ENCODE measurements at regions not wholly inside any gene's neighbourhood (a gene's known extent, or its start where the extent isn't known, plus 50 kb on each side); places are given as distances from the start of the nearest gene placed in this dataset.

DNA sequence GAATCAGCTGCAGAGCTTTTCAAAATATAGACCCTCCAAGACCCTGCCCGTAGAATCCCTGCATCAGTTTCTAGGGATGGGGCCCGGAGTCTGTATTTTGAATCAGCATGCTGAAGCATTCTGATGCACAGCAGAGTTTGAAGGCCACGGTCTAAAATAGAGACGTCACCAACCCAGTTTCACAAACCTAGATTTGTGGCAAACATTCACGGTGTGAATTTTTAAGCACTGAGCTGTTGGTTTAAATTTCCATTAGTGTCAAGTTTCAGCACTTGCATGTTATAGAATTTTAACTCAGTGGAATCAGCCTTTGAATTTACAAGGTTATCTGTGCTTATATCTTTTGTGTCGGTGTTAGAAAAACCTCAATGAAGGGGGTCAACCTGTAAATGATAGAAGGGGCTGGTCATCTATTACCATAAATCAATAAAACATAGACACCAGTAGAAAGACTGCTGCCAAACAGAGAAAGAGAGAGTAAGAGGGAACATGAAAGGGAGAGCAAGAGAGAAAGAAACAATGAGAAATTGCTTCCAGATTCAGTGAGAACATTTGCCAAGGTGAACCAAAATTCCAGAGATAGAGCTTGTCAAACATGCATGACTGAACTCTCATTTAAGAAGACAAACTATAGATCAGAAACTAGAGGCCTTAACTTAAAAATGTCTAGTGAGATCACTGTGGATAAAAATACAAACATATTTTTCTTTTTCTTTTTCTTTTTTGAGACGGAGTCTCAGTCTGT is 414.9 kb downstream of the ZSWIM6 start:
- DNase-seq, result no peak

- DNase-seq, result no peak
These were observed 416.1 kb downstream of the ZSWIM6 start for GRCh38 chr5:61748121-61748520.

DNA sequence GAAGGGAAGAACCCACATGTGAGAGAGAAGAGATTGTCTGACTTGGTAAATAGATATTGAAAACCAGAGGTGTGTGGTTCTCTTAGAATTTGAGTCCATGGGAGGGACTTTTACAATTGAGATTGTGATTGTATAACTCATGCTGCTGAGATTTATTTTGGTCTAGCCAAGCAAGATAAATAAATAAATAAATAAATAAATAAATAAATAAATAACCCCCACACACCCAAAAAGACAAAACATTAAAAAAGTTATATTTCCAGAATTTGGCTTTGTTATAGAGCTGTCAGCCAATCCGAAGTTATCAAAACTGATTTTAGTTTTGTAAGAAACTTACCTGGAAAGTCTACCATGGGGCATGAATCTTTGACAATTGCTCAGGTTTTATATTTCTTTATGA is 416.6 kb downstream of the ZSWIM6 start:
- DNase-seq, result no peak

- no peak for DNase-seq
These were observed 420.5 kb downstream of the ZSWIM6 start for GRCh38 chr5:61752588-61752987.

- DNase-seq, result no peak
These were observed 422.7 kb downstream of the ZSWIM6 start for GRCh38 chr5:61754792-61755191.

DNA sequence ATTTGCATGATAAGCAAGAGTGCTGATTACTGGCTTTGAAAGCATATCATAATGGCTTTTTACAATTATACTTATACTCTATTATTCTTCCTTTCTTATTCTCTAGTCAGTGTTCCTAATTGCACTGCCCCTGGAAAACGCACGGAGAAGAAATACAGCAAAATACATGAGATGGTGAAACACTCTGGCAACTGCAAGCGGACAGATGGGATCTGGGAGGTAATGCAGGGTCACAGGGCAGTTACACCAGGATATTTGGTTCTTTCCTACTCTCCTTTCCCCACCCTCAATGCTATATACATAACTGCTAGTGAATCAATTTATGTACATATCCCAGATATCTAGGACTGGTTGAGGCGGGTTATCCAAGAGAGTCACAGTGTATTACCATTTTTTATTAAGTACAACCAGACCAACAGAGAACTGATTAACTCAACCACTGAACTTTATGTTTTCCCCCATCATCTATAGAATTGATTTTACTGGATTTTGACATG is 423.7 kb downstream of the ZSWIM6 start:
- DNase-seq, result no peak

DNA sequence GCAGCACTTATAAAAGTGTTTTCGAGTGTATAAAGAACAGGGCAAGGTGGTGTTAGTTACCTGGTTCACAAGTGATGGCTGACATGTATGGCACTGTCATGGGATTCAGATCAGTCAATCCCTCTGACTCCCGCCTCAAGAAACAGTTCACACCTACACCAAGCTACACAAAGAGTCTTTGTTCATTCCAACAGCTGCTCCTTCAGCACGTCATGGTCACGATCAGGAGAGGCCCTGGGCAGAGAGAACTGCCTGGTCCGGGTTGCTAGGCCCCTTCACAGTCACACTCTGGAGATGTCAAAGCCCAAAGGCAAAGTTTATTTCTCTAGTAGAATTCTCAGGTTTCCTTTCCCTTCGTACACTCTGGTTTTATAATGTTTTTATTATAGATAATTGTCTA is 426.7 kb downstream of the ZSWIM6 start:
- no peak for DNase-seq

DNA sequence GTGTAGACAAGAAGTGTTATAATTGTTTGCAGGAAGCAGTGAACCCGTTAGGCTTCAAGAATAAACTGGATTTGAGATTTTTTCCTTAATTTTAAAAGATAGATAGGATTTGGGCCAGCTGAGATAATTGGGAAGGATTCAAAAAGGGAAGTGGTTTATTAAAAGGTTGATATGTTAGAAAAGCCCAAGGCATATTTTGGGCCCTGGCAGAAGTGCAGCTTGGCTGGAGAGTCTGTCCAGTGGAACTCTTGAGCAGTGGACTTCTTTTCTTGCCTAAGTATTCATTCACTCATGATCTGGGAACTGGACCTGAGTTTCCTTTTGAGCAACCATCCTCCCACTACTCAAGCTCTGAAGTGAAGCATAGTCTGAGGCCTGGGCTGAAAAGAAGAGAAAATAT is 433.4 kb downstream of the ZSWIM6 start:
- DNase-seq, result no peak

DNA sequence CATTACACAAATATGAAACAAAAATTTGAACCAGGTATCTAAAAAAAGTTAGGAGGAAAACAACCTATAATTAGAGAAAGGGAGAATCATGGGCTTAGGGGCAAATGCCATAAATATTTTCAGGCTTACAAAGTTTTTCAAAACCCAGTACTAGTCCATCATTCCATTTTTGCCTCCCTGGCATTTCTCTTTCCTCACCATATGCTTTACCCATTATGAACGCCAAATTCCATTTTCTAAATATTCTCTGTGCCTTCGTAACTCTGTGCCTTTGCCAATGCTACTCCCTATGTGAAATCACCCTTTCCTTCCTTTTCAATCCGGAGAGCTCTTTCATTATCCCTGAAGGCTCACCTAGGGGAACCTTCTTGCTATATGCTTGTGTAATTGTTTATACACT is 434.1 kb downstream of the ZSWIM6 start:
- no peak for DNase-seq

- no peak for DNase-seq
These were observed 435.4 kb downstream of the ZSWIM6 start for GRCh38 chr5:61767231-61768080.

DNA sequence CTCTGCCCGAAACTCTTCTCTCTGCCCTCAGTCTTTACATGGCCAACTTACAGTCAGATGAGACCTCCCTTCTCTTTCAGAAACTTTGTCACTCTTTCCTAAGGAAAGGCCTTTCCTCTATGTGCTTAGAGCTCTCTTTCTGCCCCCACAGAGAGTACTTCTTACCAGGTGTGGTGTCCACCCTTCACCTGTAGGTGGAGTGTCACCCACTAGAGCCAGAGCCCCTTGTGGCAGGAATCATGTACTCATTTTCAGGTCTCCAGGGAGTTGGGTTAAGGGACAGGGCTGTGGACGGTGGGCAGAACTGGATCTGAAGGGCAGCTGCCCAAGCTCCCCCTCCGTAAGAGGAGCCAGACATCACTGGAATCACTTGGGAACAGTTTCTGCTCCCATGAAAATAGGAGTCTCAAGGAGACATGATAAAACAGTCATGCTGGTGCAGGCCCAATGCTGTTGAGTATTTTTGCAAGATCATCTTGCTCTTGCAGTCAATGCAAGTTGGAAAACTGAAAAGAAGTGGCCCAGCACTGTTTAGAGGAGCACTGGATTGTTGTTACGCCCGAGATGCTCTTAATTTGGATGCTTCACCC is 436.7 kb downstream of the ZSWIM6 start:
- DNase-seq, result no peak

GRCh38 chr5:61771062-61771461 is 439.0 kb downstream of the ZSWIM6 start:
- DNase-seq, result no peak

- no peak for DNase-seq
These were observed 439.8 kb downstream of the ZSWIM6 start for GRCh38 chr5:61771808-61772207.

DNA sequence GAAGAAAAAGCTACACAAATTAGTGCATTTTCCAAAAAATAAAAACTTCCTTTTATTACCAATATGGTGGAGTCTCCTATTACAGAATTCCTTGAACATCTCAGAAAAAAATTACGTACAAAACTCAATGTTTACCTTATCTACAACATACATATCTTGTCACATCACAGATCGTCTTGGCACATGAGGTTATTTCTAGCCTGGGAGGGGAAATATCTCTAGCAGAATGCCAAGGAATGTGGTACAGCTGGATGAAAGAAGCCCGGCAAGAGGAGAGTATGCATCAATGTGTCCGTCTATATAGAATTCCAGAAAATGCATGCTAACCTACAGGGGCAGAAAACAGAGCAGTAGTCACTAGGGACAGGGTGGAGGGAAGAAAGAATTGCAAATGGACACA is 443.8 kb downstream of the ZSWIM6 start:
- no peak for DNase-seq

DNA sequence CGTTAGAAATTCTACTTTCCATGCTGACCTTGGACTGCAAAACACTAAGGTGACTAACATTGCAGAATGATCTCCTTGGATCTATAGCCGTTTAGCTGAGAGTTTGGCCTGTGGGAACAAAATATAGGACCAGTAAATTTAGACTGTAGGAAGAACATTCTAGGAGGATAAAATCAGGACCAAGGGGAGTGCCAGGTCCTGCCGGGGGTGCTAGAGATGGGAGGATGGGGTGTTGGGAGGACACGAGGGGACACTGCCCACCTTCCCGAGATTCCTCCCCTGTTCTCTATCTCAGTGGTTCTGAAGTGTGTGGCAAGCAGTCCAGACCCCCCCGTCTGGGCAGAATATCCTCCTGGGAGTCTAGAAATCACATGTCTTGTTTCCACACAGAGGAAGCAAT is 445.2 kb downstream of the ZSWIM6 start:
- DNase-seq, result no peak

- DNase-seq, result no peak
These were observed 447.7 kb downstream of the ZSWIM6 start for GRCh38 chr5:61779743-61780142.

DNA sequence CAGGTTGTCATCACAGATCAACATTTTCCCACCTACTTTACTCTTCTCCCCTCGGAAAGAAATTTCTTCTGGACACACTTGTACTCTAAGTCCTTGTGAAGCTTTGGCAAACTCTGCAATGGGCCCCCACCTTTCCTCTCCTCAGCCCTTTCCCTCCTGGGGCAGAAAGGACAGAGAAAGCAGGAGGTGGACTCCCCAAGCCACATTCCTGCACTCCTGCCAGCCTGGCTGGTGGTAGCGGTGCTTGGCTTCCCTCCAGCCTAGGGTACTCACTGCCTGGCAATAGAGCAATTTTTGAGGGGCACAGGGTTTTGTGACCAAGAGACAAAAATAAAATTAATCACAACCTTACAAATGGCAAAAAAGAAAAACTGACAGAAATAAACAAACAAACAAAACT is 451.4 kb downstream of the ZSWIM6 start:
- DNase-seq, result no peak

DNA sequence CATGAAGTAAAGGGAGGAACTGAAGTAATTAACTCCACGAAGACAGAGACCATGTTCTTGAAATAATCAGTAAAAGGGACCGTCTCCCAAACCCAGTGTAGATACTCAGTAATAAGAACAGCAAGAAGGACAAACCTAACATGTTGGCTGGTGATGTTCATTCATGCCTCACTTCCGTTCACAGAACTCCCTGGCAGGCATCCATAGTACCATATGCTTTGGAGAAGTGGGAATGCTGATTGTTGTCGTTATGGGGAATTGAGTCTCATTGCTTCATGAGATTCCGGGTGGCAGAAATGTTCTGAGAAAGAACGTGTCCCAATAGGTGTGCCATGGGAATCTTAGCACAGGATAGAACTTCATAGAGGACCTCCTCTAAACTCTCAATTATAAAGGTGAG is 452.3 kb downstream of the ZSWIM6 start:
- no peak for DNase-seq

DNA sequence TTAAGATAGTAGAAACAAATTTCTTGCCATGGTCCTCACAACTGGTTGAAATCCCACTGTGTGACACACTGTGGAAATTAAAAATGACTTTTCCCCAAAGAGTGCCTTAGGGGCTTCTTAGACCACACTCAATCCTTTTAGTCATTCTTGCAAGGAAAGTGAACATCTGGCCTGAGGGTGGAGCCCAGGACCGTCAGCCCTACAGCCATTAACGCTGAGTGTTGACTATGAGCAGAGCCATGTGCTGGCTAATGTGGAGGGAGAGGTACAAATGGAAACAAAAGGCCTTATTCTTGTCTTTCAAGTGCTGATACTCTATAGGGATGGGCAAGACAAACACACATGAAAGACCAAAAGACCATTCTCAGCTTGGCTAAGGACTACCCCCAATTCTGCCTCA is 456.5 kb downstream of the ZSWIM6 start:
- no peak for DNase-seq

DNA sequence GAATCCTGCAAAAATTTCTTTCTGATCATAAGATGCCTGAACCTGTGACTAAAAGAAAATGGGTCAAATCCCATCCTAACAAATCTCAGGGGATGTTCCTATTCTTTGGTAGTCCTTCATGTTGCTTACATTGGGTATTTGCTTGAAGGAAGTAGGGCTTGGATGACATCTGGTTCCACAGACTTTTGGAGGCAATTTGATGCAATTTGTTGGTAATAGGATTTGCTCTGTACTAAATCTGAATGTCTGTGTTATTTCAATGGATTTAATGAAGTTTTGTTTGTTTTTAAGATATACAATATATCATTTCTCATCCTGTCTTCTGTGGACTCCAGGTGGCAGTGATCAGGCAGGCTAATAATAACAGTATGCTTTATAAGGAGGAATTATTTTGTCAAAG is 457.9 kb downstream of the ZSWIM6 start:
- DNase-seq, result no peak

DNA sequence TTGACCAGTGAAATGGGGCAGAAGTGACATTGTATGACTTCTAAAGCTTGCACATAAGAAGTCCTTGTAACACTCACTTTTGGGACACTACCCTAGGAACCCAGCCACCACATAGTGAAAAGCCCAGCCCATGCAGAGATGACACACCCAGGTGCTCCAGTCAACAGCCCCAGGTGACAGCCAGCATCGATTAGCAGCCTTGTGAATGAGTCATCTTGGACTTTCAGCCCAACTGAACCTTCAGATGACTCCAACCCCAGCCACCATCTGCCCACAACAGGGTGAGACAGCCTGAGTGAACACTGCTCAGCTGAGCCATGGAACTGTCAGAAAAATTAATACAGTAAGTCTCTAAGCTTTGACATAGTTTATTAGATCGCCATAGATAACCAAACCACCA is 458.6 kb downstream of the ZSWIM6 start:
- no peak for DNase-seq

- DNase-seq, result no peak
These were observed 464.7 kb downstream of the ZSWIM6 start for GRCh38 chr5:61796773-61797172.

DNA sequence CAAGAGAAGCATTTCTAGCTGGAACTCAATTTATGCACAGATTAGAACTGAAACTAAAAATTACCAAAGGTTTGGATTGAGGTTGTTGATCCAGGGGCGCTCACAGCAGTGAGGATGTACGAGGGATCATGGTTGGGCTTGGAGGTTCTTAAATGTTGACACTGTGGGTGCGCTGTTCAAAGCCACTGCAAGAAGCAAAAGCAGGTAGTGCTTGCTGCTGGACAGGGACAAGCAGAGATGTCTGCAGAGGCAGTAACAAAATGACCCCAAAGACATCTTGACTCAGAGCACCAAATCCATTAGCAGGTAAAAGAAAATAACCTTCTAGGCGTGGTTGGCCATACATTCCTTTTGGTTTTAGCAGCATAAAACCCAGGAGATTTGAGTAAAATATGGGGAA is 468.4 kb downstream of the ZSWIM6 start:
- no peak for DNase-seq

DNA sequence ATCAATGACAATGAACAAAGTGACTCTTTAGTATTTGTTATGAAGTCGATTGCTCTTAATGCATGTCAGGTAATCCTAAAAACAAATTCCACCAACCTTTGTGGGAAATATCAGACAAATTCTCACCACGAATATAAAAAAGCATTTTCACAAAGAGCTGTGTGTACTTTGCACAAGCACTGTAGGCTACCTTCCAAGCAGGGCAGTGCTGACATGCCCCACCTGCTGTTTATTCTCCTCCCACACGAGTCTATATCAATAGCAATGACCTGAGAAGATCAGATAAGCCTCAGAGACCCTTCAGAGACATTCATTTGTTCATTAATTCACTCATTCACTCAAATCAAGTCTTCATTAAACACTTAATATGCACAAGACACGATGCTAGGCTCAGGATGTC is 469.1 kb downstream of the ZSWIM6 start:
- DNase-seq, result no peak

Measured in stimulated activated naive CD4-positive, alpha-beta T cell treated with Interleukin-2 at 50 U/mL for 16 hours (primary cell).